GM21576 (cell line): ENCODE measurements at regions not wholly inside any gene's neighbourhood (a gene's known extent, or its start where the extent isn't known, plus 50 kb on each side); places are given as distances from the start of the nearest gene placed in this dataset.

ENCODE experiments used
- ATAC-seq: cut with Tn5 transposase; IDR thresholded peaks from one replicate; pipeline ENCODE4 v1.9.1; 2021; ENCODE audit warnings: mild to moderate bottlenecking, moderate library complexity; ENCODE audit not compliant: unreplicated experiment

- ATAC-seq, result no peak
Observed at GRCh38 chr5:74021126-74021525, 395.1 kb downstream of the ARHGEF28 start.

DNA sequence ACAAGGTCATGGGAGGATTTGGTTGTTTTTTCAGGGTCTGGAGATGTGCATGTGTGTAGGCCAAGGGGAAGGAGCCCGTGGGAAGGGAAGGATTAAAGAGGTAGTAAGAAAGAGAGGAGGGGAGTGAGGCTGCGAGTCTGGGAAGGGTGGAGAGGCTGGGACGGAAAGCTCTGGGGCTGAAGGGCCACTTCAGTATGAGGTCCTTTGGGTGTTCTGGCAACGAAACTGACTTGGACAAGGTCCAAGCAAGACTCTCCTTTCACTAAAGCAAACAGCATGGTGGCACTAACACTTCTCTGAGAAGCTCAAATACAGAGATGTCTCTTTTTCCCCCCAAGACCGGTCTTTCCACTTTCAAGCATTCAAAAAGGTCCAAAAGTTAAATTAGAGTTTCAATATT, 394.5 kb downstream of the ARHGEF28 start:
- ATAC-seq, result no peak

GRCh38 chr5:74019923-74020322, 393.9 kb downstream of the ARHGEF28 start:
- no peak for ATAC-seq

DNA sequence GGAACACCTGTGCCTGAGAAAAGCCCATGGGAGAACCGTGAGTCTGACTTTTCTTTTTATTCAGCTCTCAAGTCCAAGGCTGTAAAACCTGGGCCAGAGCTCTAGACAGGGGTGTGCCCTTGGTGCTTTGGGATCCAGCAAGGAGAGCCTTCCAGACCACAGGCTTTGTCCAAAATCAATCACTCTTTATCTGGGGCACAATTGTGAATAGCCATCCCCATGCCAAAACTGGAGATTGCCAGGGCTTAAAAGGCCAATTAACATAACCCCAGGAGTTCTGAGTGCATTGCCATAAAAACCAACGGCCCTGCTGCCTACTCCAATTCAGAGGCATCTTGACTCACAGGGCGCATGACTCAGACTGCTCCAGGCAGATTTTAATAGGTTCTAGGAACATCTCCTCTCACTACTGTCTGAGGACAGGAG, 391.8 kb downstream of the ARHGEF28 start:
- ATAC-seq, result no peak

GRCh38 chr5:74017112-74017511, 391.1 kb downstream of the ARHGEF28 start:
- ATAC-seq, result no peak

DNA sequence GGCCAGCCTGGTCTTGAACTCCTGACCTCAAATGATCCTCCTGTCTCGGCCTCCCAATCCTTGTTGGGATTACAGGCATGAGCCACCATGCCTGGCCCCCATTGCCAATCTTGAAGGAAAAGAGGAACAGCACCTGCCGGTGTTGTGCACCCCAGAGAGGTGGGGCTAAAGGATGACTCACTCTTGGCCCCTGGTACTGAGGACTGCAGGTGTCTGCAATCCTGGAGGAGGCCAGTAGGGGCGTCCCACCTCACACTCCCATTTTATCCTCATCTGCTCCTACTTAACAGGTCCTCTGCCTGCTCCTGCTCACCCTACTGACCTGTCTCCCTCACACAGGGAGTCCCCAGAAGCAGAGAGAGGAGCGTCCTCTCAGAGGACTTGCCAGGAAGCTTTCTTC, 390.4 kb downstream of the ARHGEF28 start:
- no peak for ATAC-seq

DNA sequence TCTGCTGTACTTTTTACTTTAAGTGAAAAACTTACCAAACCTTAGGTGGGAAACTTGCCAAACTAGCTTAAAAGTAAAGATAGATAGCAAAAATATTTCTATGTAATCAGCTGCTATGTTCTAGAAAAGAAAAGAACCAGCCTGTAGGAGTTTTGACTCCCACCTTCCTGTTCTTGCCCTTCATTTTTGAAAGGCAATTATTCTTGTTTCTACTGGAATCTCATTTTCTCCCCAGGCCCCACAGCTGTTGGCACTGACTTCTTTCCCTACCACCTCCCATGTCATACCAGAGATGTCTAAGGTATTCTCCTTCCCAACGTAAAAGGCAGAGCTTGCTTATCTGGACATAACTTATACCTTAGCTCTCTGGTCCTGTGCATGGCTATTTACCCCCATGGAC, 389.7 kb downstream of the ARHGEF28 start:
- no peak for ATAC-seq

DNA sequence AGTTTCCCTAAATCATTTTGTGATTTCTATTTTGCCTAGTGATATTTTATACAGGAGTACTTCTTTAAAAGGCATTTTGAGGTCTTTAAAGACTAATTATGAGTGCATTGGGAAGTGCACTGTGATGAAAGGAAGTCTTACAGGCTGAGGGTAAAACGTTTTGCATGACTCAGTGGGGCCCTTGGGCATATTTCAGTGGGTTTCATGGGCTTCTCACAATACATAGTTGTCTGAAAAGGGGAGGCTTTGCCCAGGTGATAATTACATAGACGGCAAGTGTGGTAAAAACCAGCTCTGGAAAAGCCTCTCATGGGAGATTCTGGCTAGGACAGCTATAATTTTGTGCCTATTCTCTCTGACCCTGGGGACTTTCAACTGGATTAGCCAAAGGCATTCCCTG, 387.2 kb downstream of the ARHGEF28 start:
- ATAC-seq, result no peak

DNA sequence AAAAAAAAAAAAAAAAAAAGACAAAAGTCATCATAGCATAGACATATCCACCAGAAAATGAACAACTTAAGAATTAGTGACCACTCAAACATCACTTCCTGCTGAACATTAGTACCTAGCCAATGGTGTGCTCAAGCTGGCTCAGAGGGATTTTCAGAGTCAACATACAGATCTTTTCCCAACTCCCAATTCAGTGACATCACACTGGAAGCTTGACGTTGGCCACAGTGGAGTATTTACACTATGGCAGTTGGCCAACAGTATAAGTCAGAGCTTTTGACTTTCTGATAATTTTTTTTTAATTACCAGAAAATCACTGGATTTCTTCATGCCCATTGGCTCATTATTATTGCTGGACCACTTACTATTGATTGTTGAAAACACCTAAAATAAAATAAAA, 383.5 kb downstream of the ARHGEF28 start:
- ATAC-seq, result no peak

DNA sequence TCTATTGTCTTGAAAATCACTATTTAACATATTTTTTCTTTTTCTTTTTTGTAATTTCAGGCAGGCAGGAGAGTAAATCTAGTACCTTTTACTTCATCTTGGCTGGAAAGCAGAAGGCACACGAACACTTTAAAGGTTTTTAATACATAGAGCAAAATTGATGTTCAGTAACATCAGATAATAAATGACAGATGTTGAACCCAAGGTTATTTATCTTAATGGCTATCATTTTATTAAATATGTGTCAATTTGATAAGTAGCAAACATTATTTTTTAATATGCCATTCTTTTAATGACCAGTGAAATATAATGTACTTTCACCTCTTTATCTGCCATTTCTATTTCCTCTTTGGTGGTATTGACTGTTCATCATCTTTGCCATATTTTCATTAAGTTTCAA, 381.2 kb downstream of the ARHGEF28 start:
- ATAC-seq, result no peak

- ATAC-seq, result no peak
Observed at GRCh38 chr5:73999297-73999696, 373.3 kb downstream of the ARHGEF28 start.

- ATAC-seq, result no peak
Observed at GRCh38 chr5:73998489-73998888, 372.5 kb downstream of the ARHGEF28 start.

DNA sequence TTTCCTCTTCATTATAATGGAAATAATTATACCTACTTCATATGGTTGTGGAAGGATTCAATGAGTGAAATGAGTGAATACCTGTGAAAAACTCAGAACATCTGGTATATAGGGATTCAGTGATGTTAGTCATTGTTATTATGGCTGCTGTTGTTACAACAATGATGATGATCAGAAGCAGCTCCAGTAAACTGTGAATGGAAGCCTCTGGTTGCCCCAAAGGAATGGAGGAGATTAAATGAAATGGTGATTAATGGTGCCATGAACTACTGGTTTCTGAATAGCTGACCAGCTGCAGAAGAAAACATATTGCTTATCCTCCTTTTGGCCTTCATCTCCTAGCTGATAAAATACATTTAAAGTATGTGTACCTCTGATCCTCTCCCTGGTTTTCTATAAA, 372.0 kb downstream of the ARHGEF28 start:
- ATAC-seq, result no peak

DNA sequence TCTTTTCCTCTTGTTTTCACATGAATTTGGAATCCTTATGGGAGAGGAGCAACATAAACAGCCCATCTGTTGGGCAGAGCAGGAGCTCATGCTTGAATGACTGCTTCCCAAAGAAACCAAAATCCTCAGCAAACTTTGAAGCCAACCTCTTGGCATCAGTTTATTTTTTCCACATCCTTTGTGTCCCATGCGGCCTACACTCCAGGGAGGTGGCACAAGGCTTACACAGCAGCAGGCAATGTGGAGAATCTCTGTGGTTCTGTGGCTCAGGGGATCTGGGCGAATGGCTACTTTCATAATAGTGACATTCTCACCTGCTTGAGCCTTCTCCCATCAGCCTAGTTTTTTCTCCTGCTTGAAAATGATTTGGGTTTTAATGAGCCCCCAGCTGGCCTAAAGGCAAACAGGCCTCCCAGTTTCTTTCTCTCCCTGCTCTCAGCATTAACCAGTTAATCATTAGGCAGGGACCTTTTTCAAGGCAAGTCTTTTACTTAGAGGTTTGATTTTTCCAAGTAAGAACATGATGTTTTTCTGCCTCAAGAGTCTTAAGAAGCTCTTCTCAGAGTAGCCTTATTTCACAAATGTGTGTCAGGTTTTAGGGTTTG, 370.3 kb downstream of the ARHGEF28 start:
- no peak for ATAC-seq

- ATAC-seq, result no peak
Observed at GRCh38 chr5:73994963-73995362, 369.0 kb downstream of the ARHGEF28 start.
